Activated CD8-positive, alpha-beta T cell treated with anti-CD3 and anti-CD28 coated beads, Interleukin-2, amount 10 ng/mL, durations not matched to agents 7 days and 5 days (primary cell): ENCODE measurements at regions not wholly inside any gene's neighbourhood (a gene's known extent, or its start where the extent isn't known, plus 50 kb on each side); places are given as distances from the start of the nearest gene placed in this dataset.
"Not testable (repeated sequence)": the region's sequence is repeated elsewhere in the genome, so short reads cannot be mapped to it uniquely, and the experiment has no call there.

ENCODE experiments used
- ATAC-seq: fragments of 150-1000 bp; cut with Tn5 transposase; one replicate; pipeline ENCODE4 v1.10.0; 2021; ENCODE audit warnings: moderate library complexity
- CTCF ChIA-PET: fragments of 350-600 bp; sonication (Branson Sonifier 250); formaldehyde crosslinking; loops from one replicate; lab custom pipeline; 2021; ENCODE audit warnings: antibody characterized with exemption; lab: Charles Lee
- POLR2A ChIA-PET: fragments of 350-600 bp; sonication (Branson Sonifier 250); formaldehyde crosslinking; loops from one replicate; lab custom pipeline; 2021; ENCODE audit warnings: antibody characterized with exemption; lab: Charles Lee
- DNase-seq: peaks from one replicate; pipeline ENCODE4 v3.0.0-alpha.2; 2020
- H3K27ac Mint-ChIP-seq: one replicate; pipeline ENCODE4 v1.8.0; 2021; ENCODE audit warnings: mild to moderate bottlenecking, mixed read lengths
- H3K27me3 Mint-ChIP-seq: one replicate; pipeline ENCODE4 v1.8.0; 2021; ENCODE audit warnings: low read depth, mixed read lengths
- H3K36me3 Mint-ChIP-seq: one replicate; pipeline ENCODE4 v1.8.0; 2021; ENCODE audit warnings: low read depth, mixed read lengths
- H3K4me1 Mint-ChIP-seq: one replicate; pipeline ENCODE4 v1.8.0; 2021; ENCODE audit warnings: low read depth, mixed read lengths
- H3K4me3 Mint-ChIP-seq: one replicate; pipeline ENCODE4 v1.8.0; 2021; ENCODE audit warnings: mild to moderate bottlenecking, mixed read lengths
- H3K9me3 Mint-ChIP-seq: one replicate; pipeline ENCODE4 v1.8.0; 2022; ENCODE audit warnings: mixed read lengths; ENCODE audit not compliant: insufficient read depth

- ChIA-PET POLR2A (no interaction called here), CTCF (no interaction called here)
- Mint-ChIP-seq H3K27ac (no peak overlapping the region), H3K4me3 (no peak overlapping the region), H3K4me1 (no peaks in the 10 kb centered on the region), H3K27me3 (peaks cover 8% of the 10 kb centered on the region), H3K36me3 (no peaks in the 10 kb centered on the region), H3K9me3 (no peaks in the 10 kb centered on the region)
- no peak for ATAC-seq
- DNase-seq = no peak
Observed at GRCh38 chr1:157460381-157460780, 91.9 kb downstream of the FCRL5 start.

GRCh38 chr1:157457279-157457678, 95.0 kb downstream of the FCRL5 start:
- H3K4me3 Mint-ChIP-seq = no peak overlapping the region
- ATAC-seq = no peak
- ChIA-PET CTCF (no interaction called here), POLR2A (no interaction called here)
- H3K36me3 Mint-ChIP-seq = no peaks in the 10 kb centered on the region
- H3K27me3 Mint-ChIP-seq = peaks cover 8% of the 10 kb centered on the region
- H3K27ac Mint-ChIP-seq = no peak overlapping the region
- H3K9me3 Mint-ChIP-seq = no peaks in the 10 kb centered on the region
- no peaks in the 10 kb centered on the region for H3K4me1 Mint-ChIP-seq
- no peak for DNase-seq

DNA sequence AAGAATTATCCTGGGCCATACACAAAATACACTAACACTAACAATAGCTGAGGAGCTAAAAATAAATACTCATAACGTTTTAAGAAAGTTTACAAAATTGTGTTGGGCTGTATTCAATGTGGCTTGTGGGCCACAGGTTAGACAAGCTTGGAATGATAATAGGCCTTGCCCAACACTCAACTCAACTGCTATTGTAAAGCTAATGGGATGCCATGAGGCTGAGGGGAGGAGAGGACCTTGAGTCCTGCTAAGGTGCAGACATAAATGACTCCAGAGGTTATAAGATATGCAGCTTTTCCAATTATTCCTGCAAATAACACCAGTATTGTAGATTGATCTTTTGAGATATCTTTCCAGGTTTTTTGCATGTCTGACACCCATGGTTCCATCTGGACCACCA, 97.0 kb downstream of the FCRL5 start:
- Mint-ChIP-seq H3K27ac (no peak overlapping the region), H3K4me1 (no peaks in the 10 kb centered on the region)
- POLR2A ChIA-PET = no interaction called here

DNA sequence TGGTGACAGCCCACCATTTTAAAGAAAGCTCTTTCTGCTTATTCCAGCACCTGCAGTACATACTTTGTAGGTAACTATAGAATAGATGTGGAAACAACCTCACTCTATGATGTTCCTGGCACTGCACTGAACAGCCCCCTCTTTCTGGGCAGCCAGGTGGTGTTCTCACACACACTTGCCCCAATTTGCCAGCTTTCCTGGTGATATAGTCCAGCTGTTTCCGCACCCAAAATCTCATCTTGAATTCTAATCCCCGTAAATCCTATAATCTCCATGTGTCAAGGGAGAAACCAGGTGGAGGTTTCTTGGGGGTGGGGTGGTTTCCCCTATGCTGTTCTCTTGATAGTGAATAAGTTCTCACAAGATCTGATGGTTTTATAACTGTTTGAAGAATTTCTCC, 102.2 kb downstream of the FCRL5 start:
- Mint-ChIP-seq H3K9me3 (no peaks in the 10 kb centered on the region), H3K4me1 (no peaks in the 10 kb centered on the region), H3K36me3 (no peaks in the 10 kb centered on the region), H3K4me3 (no peak overlapping the region), H3K27ac (no peak overlapping the region), H3K27me3 (peaks cover 6% of the 10 kb centered on the region)
- ChIA-PET POLR2A (no interaction called here), CTCF (no interaction called here)
- DNase-seq (no peak), ATAC-seq (no peak)

More for the DNA sequence above, 97.0 kb downstream of the FCRL5 start:
- CTCF ChIA-PET = interaction anchor here (1.1 kb wide), 1 partner anchor 40 kb away, joined by 3 read pairs; no protein-coding TSS in a partner anchor
- no peak for ATAC-seq
- no peak for DNase-seq
- H3K27me3 Mint-ChIP-seq = peaks cover 8% of the 10 kb centered on the region
- no peaks in the 10 kb centered on the region for H3K36me3 Mint-ChIP-seq
- no peak overlapping the region for H3K4me3 Mint-ChIP-seq
- no peaks in the 10 kb centered on the region for H3K9me3 Mint-ChIP-seq

DNA sequence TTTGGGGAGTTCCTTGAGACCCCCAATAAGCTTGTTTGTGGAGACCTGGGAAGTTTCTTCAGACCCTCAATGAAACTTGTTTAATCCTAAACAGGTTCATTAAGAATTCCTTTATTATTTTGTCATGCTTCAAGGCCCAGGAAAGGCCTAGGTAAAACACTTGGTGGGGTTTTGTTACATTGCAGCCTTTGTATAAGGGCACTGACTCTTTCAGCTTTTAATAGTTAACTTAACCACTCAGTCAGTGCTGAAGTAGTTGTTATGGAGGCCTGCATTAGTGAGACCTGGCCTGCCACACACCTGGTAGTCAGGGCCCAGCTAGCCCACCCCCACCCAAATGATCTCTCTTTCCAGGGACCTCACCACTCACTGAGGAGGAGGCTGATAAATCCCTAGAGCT, 103.7 kb downstream of the FCRL5 start:
- no peak for DNase-seq
- ATAC-seq = no peak
- CTCF ChIA-PET = interaction anchor here (1.2 kb wide), 1 partner anchor 41 kb away, joined by 3 read pairs; no protein-coding TSS in a partner anchor

DNA sequence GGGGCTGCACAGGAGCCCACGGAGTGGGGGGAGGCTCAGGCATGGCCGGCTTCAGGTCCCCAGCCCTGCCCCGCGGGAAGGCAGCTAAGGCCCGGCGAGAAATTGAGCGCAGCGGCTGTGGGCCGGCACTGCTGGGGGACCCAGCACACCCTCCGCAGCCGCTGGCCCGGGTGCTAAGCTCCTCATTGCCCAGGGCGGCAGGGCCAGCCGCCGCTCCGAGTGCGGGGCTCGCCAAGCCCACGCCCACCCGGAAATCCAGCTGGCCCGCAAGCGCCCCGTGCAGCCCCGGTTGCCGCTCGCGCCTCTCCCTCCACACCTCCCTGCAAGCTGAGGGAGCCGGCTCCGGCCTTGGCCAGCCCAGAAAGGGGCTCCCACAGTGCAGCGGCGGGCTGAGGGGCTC, 106.0 kb downstream of the FCRL5 start:
- H3K27ac Mint-ChIP-seq, H3K4me3 Mint-ChIP-seq, H3K27me3 Mint-ChIP-seq, H3K4me1 Mint-ChIP-seq, ATAC-seq, H3K9me3 Mint-ChIP-seq, DNase-seq, POLR2A ChIA-PET, H3K36me3 Mint-ChIP-seq, CTCF ChIA-PET: not testable (repeated sequence)

More for the DNA sequence above, 103.7 kb downstream of the FCRL5 start:
- Mint-ChIP-seq H3K27me3 (peaks cover 6% of the 10 kb centered on the region), H3K27ac (no peak overlapping the region), H3K4me3 (no peak overlapping the region), H3K4me1 (no peaks in the 10 kb centered on the region), H3K9me3 (no peaks in the 10 kb centered on the region), H3K36me3 (no peaks in the 10 kb centered on the region)
- POLR2A ChIA-PET = interaction anchor here (0.6 kb wide), 1 partner anchor 19 kb away, joined by 3 read pairs; no protein-coding TSS in a partner anchor

DNA sequence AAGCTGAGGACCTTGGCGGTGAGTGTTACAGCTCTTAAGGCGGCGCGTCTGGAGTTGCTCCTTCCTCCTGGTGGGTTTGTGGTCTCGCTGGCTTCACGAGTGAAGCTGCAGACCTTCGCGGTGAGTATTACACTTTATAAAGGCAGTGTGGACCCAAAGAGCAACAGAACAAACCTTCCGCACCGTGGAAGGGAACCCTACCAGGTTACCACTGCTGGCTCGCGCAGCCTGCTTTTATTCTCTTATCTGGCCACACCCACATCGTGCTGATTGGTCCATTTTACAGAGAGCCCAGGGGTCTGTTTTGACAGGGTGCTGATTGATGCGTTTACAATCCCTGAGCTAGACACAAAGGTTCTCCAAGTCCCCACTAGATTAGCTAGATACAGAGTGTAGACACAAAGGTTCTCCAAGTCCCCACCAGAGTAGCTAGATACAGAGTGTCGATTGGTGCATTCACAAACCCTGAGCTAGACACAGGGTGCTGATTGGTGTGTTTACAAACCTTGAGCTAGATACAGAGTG, 106.6 kb downstream of the FCRL5 start:
- H3K27me3 Mint-ChIP-seq, POLR2A ChIA-PET, H3K36me3 Mint-ChIP-seq, H3K27ac Mint-ChIP-seq, CTCF ChIA-PET, H3K4me3 Mint-ChIP-seq, H3K9me3 Mint-ChIP-seq, H3K4me1 Mint-ChIP-seq, DNase-seq, ATAC-seq: not testable (repeated sequence)

GRCh38 chr1:157442065-157442464, 110.2 kb downstream of the FCRL5 start:
- ATAC-seq (no peak), DNase-seq (no peak)
- Mint-ChIP-seq H3K27ac (no peak overlapping the region), H3K4me1 (no peaks in the 10 kb centered on the region), H3K4me3 (no peak overlapping the region), H3K36me3 (no peaks in the 10 kb centered on the region), H3K9me3 (no peaks in the 10 kb centered on the region), H3K27me3 (peaks cover 8% of the 10 kb centered on the region)
- ChIA-PET CTCF (no interaction called here), POLR2A (no interaction called here)

GRCh38 chr1:157439302-157439954, 112.9 kb downstream of the FCRL5 start:
- peaks cover 19% of the 10 kb centered on the region for H3K27me3 Mint-ChIP-seq
- ATAC-seq = no peak
- ChIA-PET POLR2A (no interaction called here), CTCF (interaction anchor here (0.6 kb wide), 1 partner anchor 86 kb away, joined by 3 read pairs; no protein-coding TSS in a partner anchor)
- no peak overlapping the region for H3K27ac Mint-ChIP-seq
- DNase-seq = no peak
- H3K36me3 Mint-ChIP-seq = no peaks in the 10 kb centered on the region
- H3K9me3 Mint-ChIP-seq = no peaks in the 10 kb centered on the region
- no peaks in the 10 kb centered on the region for H3K4me1 Mint-ChIP-seq
- H3K4me3 Mint-ChIP-seq = no peak overlapping the region

DNA sequence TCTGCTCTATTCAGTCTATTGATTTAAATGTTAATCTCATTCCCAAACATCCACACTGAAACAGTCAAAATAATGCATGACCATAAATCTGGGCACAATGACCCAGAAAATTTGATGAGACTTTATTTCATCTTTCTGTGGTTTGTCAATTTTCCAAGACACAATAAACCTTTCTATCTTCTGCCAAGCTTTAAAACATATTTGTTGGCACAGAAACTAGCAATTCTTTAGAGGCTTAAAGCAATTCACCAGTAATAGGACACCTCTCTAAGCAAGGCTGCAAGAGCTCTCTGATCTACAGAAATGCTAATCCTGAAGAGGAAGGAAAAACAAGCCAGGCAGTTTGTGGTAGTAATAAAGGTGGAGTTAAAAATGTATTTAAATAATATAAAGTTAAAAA, 113.7 kb downstream of the FCRL5 start:
- DNase-seq (no peak), ATAC-seq (no peak)
- CTCF ChIA-PET = interaction anchor here (0.6 kb wide), 1 partner anchor 85 kb away, joined by 3 read pairs; no protein-coding TSS in a partner anchor
- POLR2A ChIA-PET = no interaction called here
- Mint-ChIP-seq H3K36me3 (no peaks in the 10 kb centered on the region), H3K27ac (no peak overlapping the region), H3K9me3 (no peaks in the 10 kb centered on the region), H3K4me3 (no peak overlapping the region), H3K27me3 (peaks cover 25% of the 10 kb centered on the region), H3K4me1 (no peaks in the 10 kb centered on the region)

DNA sequence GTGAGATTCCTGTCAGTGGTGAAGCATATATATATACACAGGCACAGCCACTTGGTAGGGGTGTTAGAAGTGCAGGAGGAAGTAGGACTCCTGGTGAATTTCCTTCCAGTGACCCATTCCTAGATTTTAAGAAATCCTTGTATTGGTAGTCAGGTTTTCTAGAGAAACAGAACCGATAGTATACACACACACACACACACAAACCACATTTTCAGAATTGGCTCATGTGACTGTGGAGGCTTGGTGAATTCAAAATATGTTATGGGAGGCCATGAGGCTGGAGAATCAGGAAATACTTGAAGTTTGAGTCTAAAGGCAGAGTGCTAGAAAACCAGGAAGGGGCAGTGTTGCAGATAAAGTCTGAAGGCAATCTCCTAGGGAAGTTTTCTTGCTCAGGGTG, 114.2 kb downstream of the FCRL5 start:
- H3K9me3 Mint-ChIP-seq = no peaks in the 10 kb centered on the region
- H3K4me3 Mint-ChIP-seq = no peak overlapping the region
- no peaks in the 10 kb centered on the region for H3K4me1 Mint-ChIP-seq
- DNase-seq (no peak), ATAC-seq (no peak)
- H3K27ac Mint-ChIP-seq = no peak overlapping the region
- no peaks in the 10 kb centered on the region for H3K36me3 Mint-ChIP-seq
- ChIA-PET POLR2A (no interaction called here), CTCF (no interaction called here)
- peaks cover 27% of the 10 kb centered on the region for H3K27me3 Mint-ChIP-seq

DNA sequence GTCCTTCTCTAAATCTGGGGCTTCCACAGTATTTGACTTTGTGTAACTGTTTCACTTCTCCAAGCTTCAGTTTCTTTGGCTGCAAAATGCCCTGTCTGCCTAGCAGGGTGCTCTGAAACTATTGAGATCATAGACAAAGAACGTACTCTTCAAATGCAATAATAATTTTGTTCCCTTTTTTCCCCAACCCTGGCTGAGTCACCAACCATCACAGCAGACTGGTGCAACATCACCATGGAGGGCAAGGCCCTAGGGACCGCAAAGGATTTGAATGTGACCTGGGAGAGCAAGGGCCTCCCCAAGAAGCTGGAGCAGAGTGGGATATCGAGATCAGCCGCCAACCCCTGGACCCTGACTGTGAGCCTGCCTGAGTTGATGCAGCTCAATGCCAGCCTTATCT, 115.0 kb downstream of the FCRL5 start:
- DNase-seq (no peak), ATAC-seq (no peak)
- no peaks in the 10 kb centered on the region for H3K9me3 Mint-ChIP-seq
- no peak overlapping the region for H3K4me3 Mint-ChIP-seq
- H3K36me3 Mint-ChIP-seq = no peaks in the 10 kb centered on the region
- POLR2A ChIA-PET = no interaction called here
- no peaks in the 10 kb centered on the region for H3K4me1 Mint-ChIP-seq
- H3K27me3 Mint-ChIP-seq = peaks cover 27% of the 10 kb centered on the region
- no peak overlapping the region for H3K27ac Mint-ChIP-seq
- CTCF ChIA-PET = no interaction called here
